HG03095 (cell line): ENCODE measurements at regions not wholly inside any gene's neighbourhood (a gene's known extent, or its start where the extent isn't known, plus 50 kb on each side); places are given as distances from the start of the nearest gene placed in this dataset.

Experiments used
- ATAC-seq: cut with Tn5 transposase; IDR thresholded peaks from one replicate; pipeline ENCODE4 v1.9.1; 2021; ENCODE audit warnings: moderate library complexity; ENCODE audit not compliant: unreplicated experiment

DNA sequence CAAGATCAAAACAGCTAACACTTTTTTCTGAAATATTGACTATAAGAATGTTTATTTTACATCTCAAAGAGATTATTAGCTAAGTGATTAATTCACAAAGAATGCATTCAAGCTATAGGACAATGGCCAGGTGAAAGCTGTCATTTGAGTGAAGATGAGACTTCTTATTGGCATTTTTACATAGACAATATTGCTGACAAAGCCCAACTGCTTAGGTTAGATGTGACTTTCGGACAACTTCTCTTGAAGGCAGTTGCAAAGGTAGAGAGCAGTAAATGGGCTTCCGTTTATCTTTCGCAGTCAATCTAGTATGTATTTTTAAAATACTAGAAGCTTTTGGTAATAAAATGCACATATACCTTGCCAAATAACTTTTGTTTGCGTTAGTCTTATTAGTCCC lies 1041.3 kb downstream of the AMY1C start:
- no peak for ATAC-seq

DNA sequence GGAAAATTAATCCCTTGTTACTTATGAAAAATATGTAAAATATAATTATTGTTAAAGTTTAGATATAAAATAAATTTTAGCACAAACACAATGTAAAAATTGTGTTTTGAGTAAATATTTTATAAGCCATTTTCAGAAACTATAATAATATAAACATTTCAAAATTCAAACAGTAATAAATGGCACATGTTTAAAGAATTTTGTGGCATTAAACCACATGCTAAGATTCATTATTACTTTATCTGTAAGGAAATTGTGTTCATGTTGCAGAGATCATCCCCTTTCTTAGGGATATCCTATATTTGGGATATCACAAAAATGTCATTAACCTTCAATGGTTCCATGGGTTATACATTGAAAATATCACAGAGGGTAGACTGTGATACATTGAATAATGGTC lies 1044.3 kb downstream of the AMY1C start:
- no peak for ATAC-seq

GRCh38 chr1:104795931-104796330 lies 1046.2 kb downstream of the AMY1C start:
- no peak for ATAC-seq

- ATAC-seq: no peak
Measured at GRCh38 chr1:104797982-104798381, 1048.3 kb downstream of the AMY1C start.

DNA sequence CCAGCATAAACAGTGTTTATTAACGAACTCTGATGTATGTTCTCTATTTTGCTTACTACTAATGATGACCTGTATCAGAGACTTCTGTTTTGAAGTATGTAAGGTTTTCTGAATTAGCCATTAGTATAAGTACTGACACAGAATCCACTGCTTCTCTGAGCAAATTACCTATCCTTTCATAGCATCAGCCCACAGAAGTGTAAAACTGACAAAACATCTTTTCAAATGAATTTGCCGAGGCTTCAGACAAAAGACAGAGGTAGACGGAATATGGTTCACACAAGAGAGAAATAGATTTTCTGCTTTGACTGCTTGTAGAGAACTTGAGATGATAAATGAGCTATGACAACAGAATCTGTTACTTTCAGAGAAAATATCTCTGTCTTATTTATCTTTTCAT lies 1051.6 kb downstream of the AMY1C start:
- no peak for ATAC-seq

- ATAC-seq: no peak
Measured at GRCh38 chr1:104804147-104804546, 1054.4 kb downstream of the AMY1C start.

DNA sequence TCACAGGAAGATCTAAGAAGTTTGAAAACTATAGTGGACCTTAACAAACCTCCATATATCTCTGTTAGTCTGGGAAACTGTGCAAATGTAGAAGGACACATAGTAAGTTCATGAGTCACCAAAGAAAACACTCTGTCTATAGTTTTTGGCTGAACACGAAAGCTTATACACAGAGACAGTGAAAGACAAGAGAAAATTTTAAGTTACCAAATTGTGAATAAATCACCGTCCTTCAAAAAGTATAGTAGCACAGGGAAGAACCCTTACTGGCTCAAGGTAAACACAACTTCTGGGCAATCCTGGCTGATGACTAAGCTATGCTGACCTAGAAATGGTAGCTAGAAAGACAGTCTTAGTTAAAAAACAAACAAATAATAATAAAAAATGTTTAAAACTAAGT lies 1057.9 kb downstream of the AMY1C start:
- ATAC-seq: no peak

GRCh38 chr1:104825401-104825800 lies 1075.7 kb downstream of the AMY1C start:
- ATAC-seq: no peak

GRCh38 chr1:104830534-104830933 lies 1080.8 kb downstream of the AMY1C start:
- ATAC-seq: no peak

GRCh38 chr1:104852151-104852550 lies 1102.5 kb downstream of the AMY1C start:
- ATAC-seq: no peak

DNA sequence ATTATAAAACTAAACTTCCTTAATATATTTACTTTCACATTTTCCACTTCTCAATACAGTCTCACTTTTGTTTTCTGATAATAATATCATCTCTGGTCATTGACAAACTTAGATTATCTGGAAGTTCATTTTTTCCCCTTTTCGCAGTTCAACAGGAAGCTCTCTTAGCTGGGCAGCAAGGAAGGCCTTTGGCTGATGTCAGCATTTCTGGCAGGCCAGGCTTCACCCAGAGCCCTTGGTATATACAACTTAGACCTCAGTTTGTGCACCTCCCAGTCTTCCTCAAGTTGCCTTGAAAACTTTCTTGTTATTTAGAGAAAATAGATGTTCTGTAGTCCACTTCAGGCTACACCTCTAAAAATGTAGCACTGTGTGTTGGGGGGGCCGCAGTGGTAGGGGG lies 1103.6 kb downstream of the AMY1C start:
- ATAC-seq: no peak

- ATAC-seq: no peak
Measured at GRCh38 chr1:104854529-104854928, 1104.8 kb downstream of the AMY1C start.

DNA sequence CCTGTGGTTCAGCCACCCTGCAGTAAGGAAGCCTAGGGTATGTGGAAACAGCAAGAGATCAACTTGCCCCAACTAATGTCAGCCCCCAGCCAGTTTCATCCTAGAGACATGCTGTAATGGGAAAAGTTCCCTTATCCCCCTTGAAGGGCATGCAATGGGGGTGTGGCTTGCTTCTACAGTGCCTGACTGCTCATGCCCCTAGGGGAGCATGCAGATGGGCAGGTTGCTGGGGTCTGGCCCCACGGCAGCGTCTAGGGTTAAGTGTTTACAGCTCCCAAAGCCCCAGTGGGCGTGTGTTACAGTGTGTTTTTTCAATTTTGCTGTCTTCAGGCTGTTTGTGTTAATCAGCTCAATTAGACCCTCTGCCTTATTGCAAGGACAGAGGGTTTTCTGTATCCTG lies 1105.9 kb downstream of the AMY1C start:
- ATAC-seq: no peak

DNA sequence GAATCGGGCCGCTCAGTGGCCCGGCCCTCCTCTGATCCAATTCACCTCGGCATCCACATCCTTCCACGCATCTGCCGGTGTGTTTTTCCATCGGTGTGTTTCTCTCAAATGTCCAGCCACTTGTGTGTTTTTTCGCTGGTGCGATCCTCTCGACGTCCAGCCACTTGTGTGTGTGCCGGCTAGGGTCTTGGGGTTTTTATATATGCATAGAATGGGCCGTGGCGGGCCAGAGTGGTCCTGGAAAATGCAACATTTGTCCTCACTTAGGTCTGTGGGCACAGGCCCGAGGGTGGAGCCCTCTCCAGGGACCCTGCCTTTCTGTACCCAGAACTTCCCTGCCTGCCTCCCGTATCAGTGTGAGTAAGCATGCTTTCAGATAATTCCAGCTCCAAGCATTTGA lies 1106.4 kb downstream of the AMY1C start:
- no peak for ATAC-seq

GRCh38 chr1:104856518-104856917 lies 1106.8 kb downstream of the AMY1C start:
- ATAC-seq: no peak

- no peak for ATAC-seq
Measured at GRCh38 chr1:104868794-104869193, 1119.1 kb downstream of the AMY1C start.

DNA sequence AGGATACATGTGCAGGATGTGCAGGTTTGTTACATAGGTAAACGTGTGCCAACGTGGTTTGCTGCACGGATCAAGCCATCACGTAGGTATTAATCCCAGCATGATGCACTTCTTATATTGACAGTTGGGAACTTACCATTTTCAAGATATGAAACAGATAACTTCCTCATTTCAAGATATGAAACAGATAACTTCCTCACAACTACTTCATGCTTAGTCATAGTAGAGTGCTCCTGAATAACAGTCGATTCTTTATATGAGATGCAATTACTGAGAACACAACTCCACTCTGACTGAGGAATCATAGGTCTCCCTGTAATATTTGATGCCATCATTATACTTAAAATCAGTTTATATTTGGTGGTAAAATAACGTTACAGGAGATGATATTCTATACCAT lies 1124.3 kb downstream of the AMY1C start:
- ATAC-seq: peak; percentile 81

- ATAC-seq: no peak
Measured at GRCh38 chr1:104878203-104878909, 1128.7 kb downstream of the AMY1C start.

DNA sequence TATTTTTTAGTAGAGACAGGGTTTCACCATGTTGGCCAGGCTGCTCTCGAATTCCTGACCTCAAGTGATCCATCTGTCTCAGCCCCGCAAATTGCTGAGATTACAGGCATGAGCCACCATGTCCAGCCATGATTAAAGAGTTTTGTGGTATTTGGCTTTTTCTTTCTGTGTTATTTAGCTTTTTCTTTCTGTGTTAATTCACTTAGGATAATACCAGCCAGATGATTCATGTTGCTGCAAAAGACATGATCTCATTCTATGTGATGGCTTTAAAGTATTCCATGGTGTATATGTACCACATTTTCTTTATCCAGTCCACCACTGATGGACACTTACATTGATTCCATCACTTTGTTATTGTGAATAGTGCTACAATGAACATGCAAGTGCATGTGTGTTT lies 1135.2 kb downstream of the AMY1C start:
- no peak for ATAC-seq

DNA sequence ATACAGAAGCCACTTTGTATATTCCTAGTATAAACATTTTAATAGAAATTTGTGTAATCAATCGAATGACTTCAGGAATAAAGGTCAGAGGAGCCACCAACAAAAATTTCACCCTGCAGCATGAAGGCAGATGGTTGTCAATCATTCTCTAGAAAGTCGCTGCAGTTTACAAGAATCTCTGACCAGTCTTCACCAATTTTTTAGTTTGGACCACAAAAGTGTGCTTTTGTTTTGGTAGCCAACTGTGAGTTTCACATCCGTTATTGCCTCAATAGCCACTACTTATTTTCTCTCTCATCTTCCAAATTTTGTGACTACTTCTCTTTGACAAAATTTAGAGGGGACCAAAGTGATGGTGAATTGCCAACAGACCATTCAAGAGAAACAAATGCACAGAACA lies 1155.6 kb downstream of the AMY1C start:
- ATAC-seq: no peak

DNA sequence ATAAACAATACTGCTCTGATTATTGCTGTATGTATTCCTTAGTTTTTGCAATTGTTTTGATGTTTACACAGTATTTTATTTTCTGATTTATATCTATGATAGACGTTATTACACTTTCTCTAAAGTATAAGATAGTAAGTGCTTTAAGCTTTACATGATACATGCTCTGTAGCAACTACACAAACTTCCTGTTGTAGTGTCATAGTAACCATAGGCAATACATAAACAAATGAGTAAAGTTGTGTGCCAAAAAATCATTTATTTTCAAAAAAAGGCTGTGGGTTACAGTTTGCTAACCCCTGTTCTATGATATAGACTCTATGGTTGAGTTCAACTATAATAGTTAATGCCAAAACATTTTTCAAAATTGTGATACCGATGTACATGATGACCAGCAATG lies 1156.4 kb downstream of the AMY1C start:
- ATAC-seq: no peak

GRCh38 chr1:104919188-104919587 lies 1169.5 kb downstream of the AMY1C start:
- no peak for ATAC-seq

DNA sequence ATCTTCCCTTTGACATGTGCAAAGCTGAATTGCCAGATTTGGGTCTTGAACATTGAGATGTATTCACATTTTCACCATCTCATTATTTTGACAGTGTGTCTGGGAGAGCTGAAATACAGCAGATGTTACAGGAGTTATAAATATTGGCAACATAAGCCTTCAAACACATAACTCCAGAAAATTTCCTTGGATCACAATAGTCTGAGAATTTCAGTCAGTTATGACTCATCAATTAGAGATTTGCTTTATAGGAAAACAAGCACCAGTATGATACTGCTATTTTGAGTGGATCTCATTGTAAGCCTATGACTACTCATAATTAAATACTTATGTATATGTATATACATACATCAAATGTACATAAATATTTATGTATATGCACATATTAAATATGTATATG lies 1171.8 kb downstream of the AMY1C start:
- no peak for ATAC-seq
